ENCODE measurements at regions not wholly inside any gene's neighbourhood (a gene's known extent, or its start where the extent isn't known, plus 50 kb on each side); places are given as distances from the start of the nearest gene placed in this dataset.

GRCh38 chr2:220550995-220551700, 923.7 kb downstream of the SLC4A3 start:
- intact Hi-C loops (cut with DNase I, micrococcal nuclease) = no loop called here
- no peak for DNase-seq

GRCh38 chr2:220552790-220553535, 925.5 kb downstream of the SLC4A3 start:
- intact Hi-C loops (cut with DNase I, micrococcal nuclease) = no loop called here
- ATAC-seq (no peak), DNase-seq (no peak)

More at GRCh38 chr2:220550995-220551700, 923.7 kb downstream of the SLC4A3 start:
- ATAC-seq = no peak

GRCh38 chr2:220555961-220556630, 928.7 kb downstream of the SLC4A3 start:
- intact Hi-C loops (cut with DNase I, micrococcal nuclease) = no loop called here
- DNase-seq (no peak), ATAC-seq (no peak)

GRCh38 chr2:220556658-220557057, 929.2 kb downstream of the SLC4A3 start:
- intact Hi-C loops (cut with DNase I, micrococcal nuclease) = no loop called here
- ATAC-seq (no peak), DNase-seq (no peak)

- ATAC-seq (no peak), DNase-seq (no peak)
- intact Hi-C loops (cut with DNase I, micrococcal nuclease) = no loop called here
Observed at GRCh38 chr2:220560192-220560591, 932.8 kb downstream of the SLC4A3 start.

GRCh38 chr2:220562375-220563140, 935.1 kb downstream of the SLC4A3 start:
- intact Hi-C loops (cut with DNase I, micrococcal nuclease) = no loop called here
- ATAC-seq = no peak
- DNase-seq = no peak

- ATAC-seq (no peak), DNase-seq (no peak)
- intact Hi-C loops (cut with DNase I, micrococcal nuclease) = no loop called here
Observed at GRCh38 chr2:220568296-220568695, 940.9 kb downstream of the SLC4A3 start.

GRCh38 chr2:220569112-220569897, 941.9 kb downstream of the SLC4A3 start:
- intact Hi-C loops (cut with DNase I, micrococcal nuclease) = no loop called here
- DNase-seq = no peak
- no peak for ATAC-seq

GRCh38 chr2:220572385-220572784, 945.0 kb downstream of the SLC4A3 start:
- ATAC-seq = no peak

GRCh38 chr2:220574038-220574437, 946.6 kb downstream of the SLC4A3 start:
- ATAC-seq (no peak), DNase-seq (no peak)
- intact Hi-C loops (cut with DNase I, micrococcal nuclease) = no loop called here

More at GRCh38 chr2:220572385-220572784, 945.0 kb downstream of the SLC4A3 start:
- no peak for DNase-seq
- intact Hi-C loops (cut with DNase I, micrococcal nuclease) = no loop called here

- intact Hi-C loops (cut with DNase I, micrococcal nuclease) = no loop called here
- ATAC-seq = no peak
- DNase-seq = no peak
Observed at GRCh38 chr2:220575963-220576362, 948.5 kb downstream of the SLC4A3 start.

- DNase-seq = no peak
- intact Hi-C loops (cut with DNase I, micrococcal nuclease) = no loop called here
- ATAC-seq = no peak
Observed at GRCh38 chr2:220579452-220579851, 952.0 kb downstream of the SLC4A3 start.

- ATAC-seq (no peak), DNase-seq (no peak)
- intact Hi-C loops (cut with DNase I, micrococcal nuclease) = no loop called here
Observed at GRCh38 chr2:220580113-220580512, 952.7 kb downstream of the SLC4A3 start.

GRCh38 chr2:220583725-220584124, 956.3 kb downstream of the SLC4A3 start:
- DNase-seq (no peak), ATAC-seq (no peak)
- intact Hi-C loops (cut with DNase I, micrococcal nuclease) = no loop called here

- DNase-seq (no peak), ATAC-seq (no peak)
- intact Hi-C loops (cut with DNase I, micrococcal nuclease) = no loop called here
Observed at GRCh38 chr2:220585241-220585640, 957.8 kb downstream of the SLC4A3 start.

- no peak for DNase-seq
- ATAC-seq = no peak
- intact Hi-C loops (cut with DNase I, micrococcal nuclease) = no loop called here
Observed at GRCh38 chr2:220586980-220587530, 959.6 kb downstream of the SLC4A3 start.

- ATAC-seq = no peak
- no peak for DNase-seq
- intact Hi-C loops (cut with DNase I, micrococcal nuclease) = no loop called here
Observed at GRCh38 chr2:220588148-220588547, 960.7 kb downstream of the SLC4A3 start.

GRCh38 chr2:220590476-220590875, 963.0 kb downstream of the SLC4A3 start:
- DNase-seq = no peak
- ATAC-seq = no peak
- intact Hi-C loops (cut with DNase I, micrococcal nuclease) = no loop called here
